Astrocyte (in vitro differentiated cells and primary cell): ENCODE measurements at regions not wholly inside any gene's neighbourhood (a gene's known extent, or its start where the extent isn't known, plus 50 kb on each side); places are given as distances from the start of the nearest gene placed in this dataset.

Experiments
- DNase-seq: peaks from one replicate; pipeline ENCODE4 v3.0.0-alpha.2; 2010; ENCODE audit warnings: low read depth
- FAIRE-seq: peaks from 2 replicates; lab custom pipeline; 2011; peaks lifted over from hg19 to GRCh38; lab: Jason Lieb, UNC
- H2AFZ ChIP-seq: 2 replicates; pipeline ENCODE4 v1.6.0; 2012; ENCODE audit warnings: low read depth, low read length, inconsistent platforms
- H3K27ac ChIP-seq: 2 replicates; pipeline ENCODE4 v1.5.1; 2011; ENCODE audit warnings: low read depth, low read length, inconsistent platforms
- H3K27me3 ChIP-seq: 2 replicates; pipeline ENCODE4 v1.6.0; 2011; ENCODE audit warnings: low read length, inconsistent platforms; ENCODE audit not compliant: insufficient read depth
- H3K36me3 ChIP-seq: 2 replicates; pipeline ENCODE4 v1.5.1; 2011; ENCODE audit warnings: low read length, inconsistent platforms; ENCODE audit not compliant: insufficient read depth
- H3K4me1 ChIP-seq: 2 replicates; pipeline ENCODE4 v1.5.1; 2011; ENCODE audit warnings: low read length, inconsistent platforms; ENCODE audit not compliant: insufficient read depth
- H3K4me2 ChIP-seq: 2 replicates; pipeline ENCODE4 v1.6.0; 2012; ENCODE audit warnings: low read length, inconsistent platforms
- H3K4me3 ChIP-seq: 2 replicates; pipeline ENCODE4 v1.5.1; 2011; ENCODE audit warnings: low read depth, mild to moderate bottlenecking, low read length, inconsistent platforms; ENCODE audit not compliant: insufficient read depth
- H3K79me2 ChIP-seq: 2 replicates; pipeline ENCODE4 v1.6.0; 2012; ENCODE audit warnings: mild to moderate bottlenecking, low read length, inconsistent platforms; ENCODE audit not compliant: insufficient read depth
- H3K9ac ChIP-seq: 2 replicates; pipeline ENCODE4 v1.6.0; 2012; ENCODE audit warnings: mild to moderate bottlenecking, low read length, inconsistent platforms
- H3K9me3 ChIP-seq: 2 replicates; pipeline ENCODE4 v1.5.1; 2012; ENCODE audit warnings: low read depth, mild to moderate bottlenecking, low read length, inconsistent platforms; ENCODE audit not compliant: insufficient read depth
- H4K20me1 ChIP-seq: 2 replicates; pipeline ENCODE4 v1.6.0; 2012; ENCODE audit warnings: low read length, inconsistent platforms; ENCODE audit not compliant: insufficient read depth
- H3K27ac Mint-ChIP-seq: one replicate; pipeline ENCODE4 v1.8.0; 2021; ENCODE audit warnings: mild to moderate bottlenecking, mixed read lengths; ENCODE audit not compliant: unreplicated experiment
- H3K27me3 Mint-ChIP-seq: one replicate; pipeline ENCODE4 v1.8.0; 2021; ENCODE audit warnings: low read depth, mixed read lengths; ENCODE audit not compliant: unreplicated experiment
- H3K36me3 Mint-ChIP-seq: one replicate; pipeline ENCODE4 v1.8.0; 2021; ENCODE audit warnings: low read depth, mixed read lengths; ENCODE audit not compliant: unreplicated experiment
- H3K4me1 Mint-ChIP-seq: one replicate; pipeline ENCODE4 v1.8.0; 2021; ENCODE audit warnings: low read depth, mixed read lengths; ENCODE audit not compliant: unreplicated experiment
- H3K4me3 Mint-ChIP-seq: one replicate; pipeline ENCODE4 v1.8.0; 2021; ENCODE audit warnings: mild to moderate bottlenecking, moderate library complexity, mixed read lengths; ENCODE audit not compliant: unreplicated experiment
- H3K9me3 Mint-ChIP-seq: one replicate; pipeline ENCODE4 v1.8.0; 2021; ENCODE audit warnings: mild to moderate bottlenecking, mixed read lengths; ENCODE audit not compliant: unreplicated experiment
- CTCF ChIP-seq: IDR thresholded peaks from 2 replicates; pipeline ENCODE4 v1.5.1; 2011; ENCODE audit warnings: low read depth, mild to moderate bottlenecking, inconsistent platforms, low read length, moderate library complexity; ENCODE audit not compliant: insufficient read depth
- EZH2 ChIP-seq: IDR thresholded peaks from 2 replicates; pipeline ENCODE4 v1.6.1; 2012; ENCODE audit warnings: mild to moderate bottlenecking, low read length, inconsistent platforms; ENCODE audit not compliant: insufficient read depth

- TF ChIP-seq EZH2 (no peak), CTCF (no peak)
- no peak for DNase-seq
- H3K4me1 ChIP-seq = no peaks in the 10 kb centered on the region
- H3K79me2 ChIP-seq = no peaks in the 10 kb centered on the region
- Mint-ChIP-seq H3K4me3 (no peak overlapping the region), H3K36me3 (no peaks in the 10 kb centered on the region), H3K27ac (no peak overlapping the region), H3K27me3 (no peaks in the 10 kb centered on the region), H3K9me3 (no peaks in the 10 kb centered on the region), H3K4me1 (no peaks in the 10 kb centered on the region)
- no peak overlapping the region for H3K9ac ChIP-seq
- H4K20me1 ChIP-seq = no peaks in the 10 kb centered on the region
- FAIRE-seq = no peak
- H3K4me2 ChIP-seq = no peak overlapping the region
- H3K27me3 ChIP-seq = no peaks in the 10 kb centered on the region
- H3K36me3 ChIP-seq = no peaks in the 10 kb centered on the region
- H3K4me3 ChIP-seq = no peak overlapping the region
- H3K27ac ChIP-seq = no peak overlapping the region
- no peaks in the 10 kb centered on the region for H3K9me3 ChIP-seq
- H2AFZ ChIP-seq = no peak overlapping the region
Observed at GRCh38 chrX:33970028-33970967, 161.8 kb downstream of the FAM47A start.

GRCh38 chrX:33969105-33969504 lies 163.0 kb downstream of the FAM47A start:
- no peak overlapping the region for H3K4me3 Mint-ChIP-seq
- no peaks in the 10 kb centered on the region for H3K4me1 Mint-ChIP-seq
- H3K9me3 Mint-ChIP-seq = no peaks in the 10 kb centered on the region
- Histone ChIP-seq H3K27me3 (no peaks in the 10 kb centered on the region), H3K79me2 (no peaks in the 10 kb centered on the region), H3K4me1 (no peaks in the 10 kb centered on the region), H3K4me3 (no peak overlapping the region), H3K36me3 (no peaks in the 10 kb centered on the region), H3K9me3 (no peaks in the 10 kb centered on the region), H4K20me1 (no peaks in the 10 kb centered on the region), H3K9ac (no peak overlapping the region), H3K4me2 (no peak overlapping the region), H3K27ac (no peak overlapping the region), H2AFZ (no peak overlapping the region)
- FAIRE-seq (no peak), DNase-seq (no peak)
- H3K27me3 Mint-ChIP-seq = no peaks in the 10 kb centered on the region
- TF ChIP-seq CTCF = no peak
- TF ChIP-seq EZH2 = no peak
- no peaks in the 10 kb centered on the region for H3K36me3 Mint-ChIP-seq
- H3K27ac Mint-ChIP-seq = no peak overlapping the region

- Mint-ChIP-seq H3K4me3 (no peak overlapping the region), H3K27me3 (no peaks in the 10 kb centered on the region), H3K4me1 (no peaks in the 10 kb centered on the region), H3K9me3 (no peaks in the 10 kb centered on the region), H3K36me3 (no peaks in the 10 kb centered on the region), H3K27ac (no peak overlapping the region)
- no peak overlapping the region for H3K4me3 ChIP-seq
- no peak for FAIRE-seq
- no peaks in the 10 kb centered on the region for H3K4me1 ChIP-seq
- no peak for DNase-seq
- H3K36me3 ChIP-seq = no peaks in the 10 kb centered on the region
- no peak overlapping the region for H3K9ac ChIP-seq
- no peak for TF ChIP-seq EZH2
- TF ChIP-seq CTCF = no peak
- no peak overlapping the region for H2AFZ ChIP-seq
- H3K4me2 ChIP-seq = no peak overlapping the region
- no peaks in the 10 kb centered on the region for H4K20me1 ChIP-seq
- no peaks in the 10 kb centered on the region for H3K79me2 ChIP-seq
- no peaks in the 10 kb centered on the region for H3K27me3 ChIP-seq
- H3K9me3 ChIP-seq = no peaks in the 10 kb centered on the region
- no peak overlapping the region for H3K27ac ChIP-seq
Observed at GRCh38 chrX:33968611-33969010, 163.5 kb downstream of the FAM47A start.
